ACC112 (cell line): ENCODE measurements at regions not wholly inside any gene's neighbourhood (a gene's known extent, or its start where the extent isn't known, plus 50 kb on each side); places are given as distances from the start of the nearest gene placed in this dataset.

ENCODE experiments used
- H2AFZ ChIP-seq: fragments of 200-600 bp; sonication (generic); one replicate; pipeline ENCODE4 v1.6.0; 2017; ENCODE audit warnings: antibody characterized with exemption, low read length; ENCODE audit not compliant: unreplicated experiment
- H3K27ac ChIP-seq: fragments of 200-600 bp; sonication (generic); 2 replicates; pipeline ENCODE4 v1.5.1; 2014; ENCODE audit warnings: low read depth, mild to moderate bottlenecking, antibody characterized with exemption, low read length, moderate library complexity
- H3K27me3 ChIP-seq: fragments of 200-600 bp; sonication (generic); 2 replicates; pipeline ENCODE4 v1.6.1; 2014; ENCODE audit warnings: mild to moderate bottlenecking, antibody characterized with exemption, low read length, moderate library complexity, mixed read lengths; ENCODE audit not compliant: insufficient read depth
- H3K36me3 ChIP-seq: fragments of 200-600 bp; sonication (generic); 2 replicates; pipeline ENCODE4 v1.6.1; 2016; ENCODE audit warnings: mild to moderate bottlenecking, antibody characterized with exemption, low read length, moderate library complexity, mixed read lengths; ENCODE audit not compliant: insufficient read depth
- H3K4me1 ChIP-seq: fragments of 200-600 bp; sonication (generic); one replicate; pipeline ENCODE4 v1.6.1; 2016; ENCODE audit warnings: low read length, mixed read lengths; ENCODE audit not compliant: insufficient read depth, unreplicated experiment, control insufficient read depth
- H3K4me3 ChIP-seq: fragments of 200-600 bp; sonication (generic); 2 replicates; pipeline ENCODE4 v1.5.1; 2014; ENCODE audit warnings: mild to moderate bottlenecking, low read depth, low read length
- H3K79me2 ChIP-seq: fragments of 200-600 bp; sonication (generic); one replicate; pipeline ENCODE4 v1.6.0; 2016; ENCODE audit warnings: low read length; ENCODE audit not compliant: control insufficient read depth, unreplicated experiment, insufficient read depth

DNA sequence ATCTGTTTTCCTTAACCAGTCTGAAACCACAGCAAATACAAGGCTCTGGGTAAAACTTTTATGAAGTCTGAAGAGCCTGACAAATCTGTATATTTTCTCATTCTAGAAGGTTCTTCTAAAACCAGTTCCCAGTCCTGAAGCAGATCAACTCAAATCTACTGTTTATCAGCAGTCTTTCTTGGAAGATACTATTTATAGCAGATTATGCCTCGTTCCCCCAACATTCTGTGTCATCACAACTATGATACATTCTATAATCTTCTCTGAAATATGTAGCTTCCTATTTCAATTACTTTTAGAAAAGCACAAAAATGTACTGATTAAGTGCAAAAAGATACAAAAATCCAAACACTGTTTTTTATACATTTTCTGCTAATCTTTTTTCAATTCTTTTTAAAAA lies 67.5 kb downstream of the NIBAN1 start:
- H3K79me2 ChIP-seq: no peaks in the 10 kb centered on the region
- H2AFZ ChIP-seq: no peak overlapping the region
- H3K27me3 ChIP-seq: no peaks in the 10 kb centered on the region
- no peaks in the 10 kb centered on the region for H3K36me3 ChIP-seq
- H3K27ac ChIP-seq: no peak overlapping the region
- no peak overlapping the region for H3K4me3 ChIP-seq
- peaks cover 14% of the 10 kb centered on the region for H3K4me1 ChIP-seq

DNA sequence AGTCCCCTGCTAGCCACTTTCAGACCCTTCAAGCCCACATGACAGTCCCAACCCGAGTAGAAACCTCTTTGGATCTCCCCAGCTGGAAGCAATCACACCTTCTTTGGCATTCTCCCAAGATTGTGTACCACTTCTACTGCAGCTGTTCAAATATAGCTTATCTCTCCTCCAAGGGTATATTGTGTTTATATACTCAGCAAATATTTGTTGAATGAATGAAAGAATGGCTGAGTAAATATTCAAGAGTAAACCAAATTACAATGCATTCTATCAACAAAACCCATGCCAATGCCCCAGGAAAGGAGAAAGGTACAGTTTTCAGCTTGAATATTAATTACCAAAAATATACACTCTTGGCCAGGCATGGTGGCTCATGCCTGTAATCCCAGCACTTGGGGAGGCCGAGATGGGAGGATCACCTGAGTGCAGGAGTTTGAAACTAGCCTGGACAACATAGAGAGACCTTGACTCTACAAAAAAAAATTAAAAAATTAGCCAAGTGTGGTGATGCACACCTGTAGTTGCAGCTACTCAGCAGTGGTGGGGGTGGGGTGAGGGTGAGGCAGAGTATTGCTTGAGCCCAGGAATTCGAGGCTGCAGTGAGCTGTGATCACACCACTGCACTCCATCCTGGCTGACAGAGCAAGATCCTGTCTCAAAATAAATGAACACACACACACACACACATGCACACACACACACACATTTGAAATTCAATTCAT lies 68.5 kb downstream of the NIBAN1 start:
- no peak overlapping the region for H3K4me3 ChIP-seq
- H3K27me3 ChIP-seq: no peaks in the 10 kb centered on the region
- H3K27ac ChIP-seq: no peak overlapping the region
- H3K36me3 ChIP-seq: no peaks in the 10 kb centered on the region
- no peak overlapping the region for H2AFZ ChIP-seq
- H3K79me2 ChIP-seq: no peaks in the 10 kb centered on the region
- H3K4me1 ChIP-seq: peaks cover 14% of the 10 kb centered on the region

DNA sequence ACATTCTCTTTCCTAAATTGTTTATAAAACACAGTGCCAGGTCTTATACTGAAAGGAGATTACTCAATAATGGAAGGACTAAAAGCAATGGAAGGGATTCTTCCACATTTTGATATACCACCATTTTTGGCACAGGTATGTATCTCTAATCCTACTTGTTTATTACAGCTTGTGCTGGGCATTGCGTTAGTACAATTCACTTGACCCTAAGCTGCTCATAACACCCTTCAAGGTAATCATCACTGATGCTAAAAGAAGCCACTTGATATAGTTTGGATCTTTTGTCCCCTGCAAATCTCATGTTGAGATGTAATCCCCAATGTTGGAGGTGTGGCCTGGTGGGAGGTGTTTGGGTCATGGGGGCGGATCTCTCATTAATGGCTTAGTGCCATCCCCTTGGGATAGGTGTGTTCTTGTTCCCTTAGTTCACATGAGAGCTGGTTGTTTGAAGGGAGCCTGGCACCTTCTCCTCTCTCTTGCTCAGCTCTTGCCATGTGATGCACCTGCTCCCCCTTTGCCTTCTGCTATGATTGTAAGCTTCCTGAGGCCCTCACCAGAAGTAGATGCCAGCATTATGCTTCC lies 71.1 kb downstream of the NIBAN1 start:
- Histone ChIP-seq H3K27me3 (no peaks in the 10 kb centered on the region), H3K4me1 (peaks cover 14% of the 10 kb centered on the region), H3K4me3 (no peak overlapping the region), H3K36me3 (no peaks in the 10 kb centered on the region), H3K79me2 (no peaks in the 10 kb centered on the region), H3K27ac (no peak overlapping the region), H2AFZ (no peak overlapping the region)

DNA sequence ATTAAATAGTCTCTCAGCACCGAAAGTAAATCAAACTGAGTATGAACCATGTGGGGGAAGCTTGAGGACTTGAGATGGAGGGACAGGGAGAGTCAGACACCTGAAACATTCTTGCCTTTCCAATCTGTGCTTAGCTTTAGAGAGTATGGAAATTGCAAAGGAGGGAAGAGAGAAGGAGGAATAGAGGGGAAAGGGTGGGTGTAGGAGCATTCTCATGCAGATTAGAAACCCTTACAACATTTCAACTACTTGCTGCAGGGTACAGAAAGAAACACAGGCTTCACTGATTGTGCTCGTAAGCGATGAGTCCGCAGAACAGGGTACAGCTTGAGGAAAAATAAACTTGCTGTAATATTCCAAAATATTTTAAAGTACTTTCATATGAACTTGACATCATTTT lies 73.8 kb downstream of the NIBAN1 start:
- Histone ChIP-seq H3K79me2 (no peaks in the 10 kb centered on the region), H2AFZ (no peak overlapping the region), H3K36me3 (no peaks in the 10 kb centered on the region), H3K4me1 (peaks cover 5% of the 10 kb centered on the region), H3K4me3 (no peak overlapping the region), H3K27me3 (no peaks in the 10 kb centered on the region), H3K27ac (no peak overlapping the region)

DNA sequence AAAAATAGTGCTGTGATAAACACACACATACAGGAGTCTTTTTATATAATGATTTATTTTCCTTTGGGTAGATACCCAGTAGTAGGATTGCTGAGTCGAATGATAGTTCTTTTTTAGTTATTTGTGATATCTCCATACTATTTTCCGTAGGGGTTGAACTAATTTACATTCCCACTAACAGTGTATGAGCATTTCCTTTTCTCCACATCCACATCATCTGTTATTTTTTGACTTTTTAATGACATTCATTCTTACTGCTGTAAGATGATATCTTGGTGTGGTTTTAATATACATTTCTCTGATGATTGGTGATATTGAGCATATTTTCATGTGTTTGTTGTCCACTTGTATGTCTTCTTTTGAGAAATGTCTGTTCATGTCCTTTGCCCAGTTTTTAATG lies 78.3 kb downstream of the NIBAN1 start:
- Histone ChIP-seq H3K4me1 (peaks cover 5% of the 10 kb centered on the region), H3K4me3 (no peak overlapping the region), H2AFZ (no peak overlapping the region), H3K27ac (no peak overlapping the region), H3K79me2 (no peaks in the 10 kb centered on the region), H3K27me3 (no peaks in the 10 kb centered on the region), H3K36me3 (no peaks in the 10 kb centered on the region)

DNA sequence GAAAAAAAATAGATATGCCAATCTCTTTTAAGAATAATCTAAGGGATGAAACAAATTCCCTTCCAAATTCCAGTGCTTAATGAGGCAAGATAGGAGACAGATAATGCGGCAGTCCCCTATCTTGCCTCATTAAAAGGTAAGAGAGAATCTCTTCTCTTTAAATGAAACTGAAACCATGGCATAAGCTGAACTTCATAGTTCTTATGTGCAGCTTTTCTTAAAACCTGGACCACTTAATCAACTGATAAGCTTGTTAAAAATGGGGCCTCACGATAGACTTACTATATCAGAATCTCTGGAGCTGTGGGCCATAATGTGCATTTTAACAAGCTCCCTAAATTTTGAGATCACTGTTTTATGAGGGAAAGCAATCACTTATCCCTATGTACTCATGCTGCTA lies 79.2 kb downstream of the NIBAN1 start:
- Histone ChIP-seq H3K27ac (no peak overlapping the region), H3K4me1 (peaks cover 14% of the 10 kb centered on the region), H3K27me3 (no peaks in the 10 kb centered on the region), H3K36me3 (no peaks in the 10 kb centered on the region), H3K79me2 (no peaks in the 10 kb centered on the region), H3K4me3 (peak overlapping the region; percentile 35; the same call in 1 of the 2 replicates), H2AFZ (peak overlapping the region; percentile 75)

DNA sequence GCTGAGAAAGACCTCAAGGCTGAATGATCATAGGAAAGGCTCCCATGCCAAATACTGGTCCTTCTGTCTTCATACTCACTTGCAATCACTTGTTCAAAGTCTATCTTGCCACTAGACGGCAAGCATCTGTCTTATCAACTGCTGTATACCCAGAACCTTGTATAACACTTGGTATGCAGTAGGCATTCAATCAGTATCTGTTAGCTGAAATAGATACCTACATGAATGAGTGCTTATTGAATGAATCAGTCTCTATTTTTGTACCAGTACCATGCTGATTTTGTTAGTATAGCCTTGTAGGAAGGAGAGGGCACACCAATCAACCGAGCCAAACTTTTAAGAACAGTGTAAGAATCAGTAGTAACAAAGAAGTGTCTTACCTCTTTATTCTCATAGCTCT lies 80.6 kb downstream of the NIBAN1 start:
- no peaks in the 10 kb centered on the region for H3K79me2 ChIP-seq
- H3K36me3 ChIP-seq: no peaks in the 10 kb centered on the region
- peaks cover 28% of the 10 kb centered on the region for H3K4me1 ChIP-seq

DNA sequence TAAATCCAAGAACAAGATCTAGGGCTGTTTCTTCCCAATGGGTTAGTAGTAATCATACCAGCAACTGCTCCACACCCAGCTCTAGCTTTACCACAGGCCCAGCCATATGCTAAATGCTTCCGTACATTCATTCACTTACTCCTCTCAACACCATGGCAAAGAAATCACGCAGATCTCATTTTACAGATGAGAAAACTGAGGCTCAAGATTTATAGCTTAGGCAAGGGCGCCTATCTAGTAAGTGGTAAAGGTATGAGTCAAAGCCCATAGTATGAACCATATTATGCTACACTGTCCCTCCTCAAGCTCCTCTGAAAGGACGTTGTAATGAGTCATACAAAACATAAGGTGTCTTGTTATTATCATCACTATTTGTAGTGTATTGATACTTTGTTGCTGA lies 82.2 kb downstream of the NIBAN1 start:
- Histone ChIP-seq H3K79me2 (no peaks in the 10 kb centered on the region), H3K27ac (no peak overlapping the region), H3K36me3 (no peaks in the 10 kb centered on the region), H3K4me1 (peaks cover 41% of the 10 kb centered on the region), H2AFZ (no peak overlapping the region), H3K27me3 (no peaks in the 10 kb centered on the region), H3K4me3 (no peak overlapping the region)

More for the DNA sequence above, 80.6 kb downstream of the NIBAN1 start:
- no peak overlapping the region for H3K27ac ChIP-seq
- H3K4me3 ChIP-seq: no peak overlapping the region
- H3K27me3 ChIP-seq: no peaks in the 10 kb centered on the region
- no peak overlapping the region for H2AFZ ChIP-seq

DNA sequence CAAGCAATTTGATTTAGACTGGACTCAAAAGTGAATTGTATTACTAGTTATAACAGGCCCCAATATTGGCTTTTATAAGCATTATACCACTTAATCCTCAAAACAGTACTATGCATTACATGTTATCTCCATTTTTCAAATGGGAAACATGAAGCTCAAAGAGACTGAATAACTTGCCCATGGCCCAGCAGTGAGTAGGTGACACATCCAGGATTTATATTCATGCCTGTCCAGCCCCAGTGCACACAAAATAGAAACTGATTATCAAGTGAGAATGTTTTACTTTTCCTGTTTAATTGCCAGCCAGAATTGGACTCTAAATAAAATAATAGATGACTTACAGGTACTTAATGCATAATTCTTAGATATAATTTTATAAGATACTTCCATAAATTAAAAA lies 82.9 kb downstream of the NIBAN1 start:
- Histone ChIP-seq H3K27ac (peak overlapping the region; percentile 48; the same call in 1 of the 2 replicates), H2AFZ (no peak overlapping the region), H3K79me2 (no peaks in the 10 kb centered on the region), H3K4me3 (no peak overlapping the region), H3K27me3 (no peaks in the 10 kb centered on the region), H3K4me1 (peaks cover 41% of the 10 kb centered on the region), H3K36me3 (no peaks in the 10 kb centered on the region)

DNA sequence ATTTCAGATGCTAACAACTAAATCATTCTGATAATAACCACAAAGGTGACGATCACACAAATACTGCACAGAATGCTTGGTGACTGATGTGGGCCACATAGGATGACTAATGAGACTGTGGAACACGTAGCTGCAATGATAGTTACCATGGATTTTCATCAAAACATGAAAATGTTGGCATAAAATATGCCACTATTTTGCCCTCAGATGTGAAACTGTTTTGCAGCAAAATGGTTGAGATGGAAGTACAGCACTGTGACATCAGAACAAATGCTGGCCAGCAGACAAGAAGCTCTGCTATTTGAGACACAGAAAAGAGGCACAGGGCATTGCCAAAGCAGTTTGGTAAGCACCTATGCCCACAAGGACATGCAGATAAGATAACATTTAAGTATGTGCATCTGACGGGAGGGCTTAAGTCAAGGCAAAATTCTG lies 83.8 kb downstream of the NIBAN1 start:
- Histone ChIP-seq H3K79me2 (no peaks in the 10 kb centered on the region), H3K4me1 (peaks cover 41% of the 10 kb centered on the region), H2AFZ (no peak overlapping the region), H3K27me3 (no peaks in the 10 kb centered on the region), H3K27ac (peak overlapping the region; percentile 76), H3K4me3 (peak overlapping the region; percentile 3), H3K36me3 (no peaks in the 10 kb centered on the region)

DNA sequence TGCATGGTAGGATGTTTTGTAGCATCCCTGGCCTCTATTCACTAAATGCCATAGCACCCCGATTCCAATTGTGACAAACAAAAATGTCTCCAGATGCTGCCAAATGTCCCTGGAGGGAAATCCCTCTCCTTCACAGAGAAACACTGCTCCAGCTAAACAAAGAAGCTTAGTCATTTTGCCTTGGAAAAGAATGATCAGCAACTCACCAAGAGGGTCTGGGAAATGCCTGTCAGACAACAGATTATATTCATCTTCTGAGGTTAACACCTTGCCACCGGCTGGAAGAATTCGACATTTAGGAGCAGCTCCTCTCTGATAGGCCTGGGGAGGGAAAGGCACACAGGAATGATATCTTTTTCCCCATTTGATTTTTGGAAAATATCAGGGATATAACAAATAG lies 84.4 kb downstream of the NIBAN1 start:
- no peaks in the 10 kb centered on the region for H3K79me2 ChIP-seq
- no peaks in the 10 kb centered on the region for H3K27me3 ChIP-seq
- no peaks in the 10 kb centered on the region for H3K36me3 ChIP-seq
- H3K27ac ChIP-seq: peak overlapping the region; percentile 76
- peak overlapping the region; percentile 3; the same call in 1 of the 2 replicates for H3K4me3 ChIP-seq
- peaks cover 41% of the 10 kb centered on the region for H3K4me1 ChIP-seq
- H2AFZ ChIP-seq: peak overlapping the region; percentile 11
